Loucy (cell line): ENCODE measurements at regions not wholly inside any gene's neighbourhood (a gene's known extent, or its start where the extent isn't known, plus 50 kb on each side); places are given as distances from the start of the nearest gene placed in this dataset.
"Not testable (repeated sequence)": the region's sequence is repeated elsewhere in the genome, so short reads cannot be mapped to it uniquely, and the experiment has no call there.

ENCODE experiments used
- H2AFZ ChIP-seq: fragments of 200-600 bp; sonication (generic); 2 replicates; pipeline ENCODE4 v1.6.0; 2016; ENCODE audit warnings: antibody characterized with exemption, mild to moderate bottlenecking, low read length, moderate library complexity
- H3F3A ChIP-seq: fragments of 200-600 bp; 2 replicates; pipeline ENCODE4 v1.6.0; 2016; ENCODE audit warnings: antibody characterized with exemption, low read depth, mild to moderate bottlenecking
- H3K27me3 ChIP-seq: fragments of 200-600 bp; sonication (generic); 2 replicates; pipeline ENCODE4 v1.6.1; 2014; ENCODE audit warnings: low read length, mild to moderate bottlenecking; ENCODE audit not compliant: insufficient read depth, poor library complexity, severe bottlenecking
- H3K36me3 ChIP-seq: fragments of 200-600 bp; sonication (generic); 2 replicates; pipeline ENCODE4 v1.6.1; 2016; ENCODE audit warnings: low read length; ENCODE audit not compliant: insufficient read depth
- H3K4me1 ChIP-seq: fragments of 200-600 bp; sonication (generic); 2 replicates; pipeline ENCODE4 v1.5.1; 2014; ENCODE audit warnings: low read length, mild to moderate bottlenecking; ENCODE audit not compliant: insufficient read depth, poor library complexity, severe bottlenecking
- H3K4me2 ChIP-seq: fragments of 200-600 bp; sonication (generic); 2 replicates; pipeline ENCODE4 v1.6.0; 2014; ENCODE audit warnings: antibody characterized with exemption, low read length, low read depth, mild to moderate bottlenecking; ENCODE audit not compliant: poor library complexity, severe bottlenecking
- H3K4me3 ChIP-seq: fragments of 200-600 bp; sonication (generic); 2 replicates; pipeline ENCODE4 v1.5.1; 2014; ENCODE audit warnings: low read length, mild to moderate bottlenecking, mixed read lengths; ENCODE audit not compliant: poor library complexity, severe bottlenecking
- H3K79me2 ChIP-seq: fragments of 200-600 bp; sonication (generic); 2 replicates; pipeline ENCODE4 v1.6.1; 2014; ENCODE audit warnings: low read length; ENCODE audit not compliant: insufficient read depth
- H3K9ac ChIP-seq: fragments of 200-600 bp; sonication (generic); 2 replicates; pipeline ENCODE4 v1.6.0; 2014; ENCODE audit warnings: mild to moderate bottlenecking, low read depth, low read length, moderate library complexity; ENCODE audit not compliant: poor library complexity, severe bottlenecking
- H3K9me2 ChIP-seq: fragments of 200-600 bp; sonication (generic); replicated peaks from 2 replicates; pipeline ENCODE4 v1.6.1; 2016; ENCODE audit warnings: low read depth, low read length, mixed read lengths
- H3K9me3 ChIP-seq: fragments of 200-600 bp; sonication (generic); 2 replicates; pipeline ENCODE4 v1.6.1; 2014; ENCODE audit warnings: mild to moderate bottlenecking, antibody characterized with exemption, low read length, low read depth; ENCODE audit not compliant: insufficient read depth
- H4K20me1 ChIP-seq: fragments of 200-600 bp; sonication (generic); 2 replicates; pipeline ENCODE4 v1.6.0; 2014; ENCODE audit warnings: antibody characterized with exemption, low read length, mild to moderate bottlenecking; ENCODE audit not compliant: insufficient read depth, poor library complexity, severe bottlenecking
- EZH2phosphoT487 ChIP-seq: fragments of 200-600 bp; IDR thresholded peaks from 2 replicates; pipeline ENCODE4 v1.6.1; 2018; ENCODE audit warnings: antibody characterized with exemption, mild to moderate bottlenecking, moderate library complexity, borderline replicate concordance
- TF ChIP-seq, protein P1 (sequence below): fragments of 200-600 bp; sonication (generic); conservative IDR thresholded peaks from 2 replicates; pipeline ENCODE4 v1.5.1; 2014; ENCODE audit warnings: mild to moderate bottlenecking, antibody characterized with exemption, low read length

GRCh38 chr15:35966781-35967180 is 420.8 kb upstream of the DPH6 start:
- no peaks in the 10 kb centered on the region for H3K79me2 ChIP-seq
- H3K4me3 ChIP-seq = no peak overlapping the region
- no peak overlapping the region for H3K9ac ChIP-seq
- H3K36me3 ChIP-seq = no peaks in the 10 kb centered on the region
- no peaks in the 10 kb centered on the region for H4K20me1 ChIP-seq
- no peak overlapping the region for H3K4me2 ChIP-seq
- TF ChIP-seq, protein P1, sequence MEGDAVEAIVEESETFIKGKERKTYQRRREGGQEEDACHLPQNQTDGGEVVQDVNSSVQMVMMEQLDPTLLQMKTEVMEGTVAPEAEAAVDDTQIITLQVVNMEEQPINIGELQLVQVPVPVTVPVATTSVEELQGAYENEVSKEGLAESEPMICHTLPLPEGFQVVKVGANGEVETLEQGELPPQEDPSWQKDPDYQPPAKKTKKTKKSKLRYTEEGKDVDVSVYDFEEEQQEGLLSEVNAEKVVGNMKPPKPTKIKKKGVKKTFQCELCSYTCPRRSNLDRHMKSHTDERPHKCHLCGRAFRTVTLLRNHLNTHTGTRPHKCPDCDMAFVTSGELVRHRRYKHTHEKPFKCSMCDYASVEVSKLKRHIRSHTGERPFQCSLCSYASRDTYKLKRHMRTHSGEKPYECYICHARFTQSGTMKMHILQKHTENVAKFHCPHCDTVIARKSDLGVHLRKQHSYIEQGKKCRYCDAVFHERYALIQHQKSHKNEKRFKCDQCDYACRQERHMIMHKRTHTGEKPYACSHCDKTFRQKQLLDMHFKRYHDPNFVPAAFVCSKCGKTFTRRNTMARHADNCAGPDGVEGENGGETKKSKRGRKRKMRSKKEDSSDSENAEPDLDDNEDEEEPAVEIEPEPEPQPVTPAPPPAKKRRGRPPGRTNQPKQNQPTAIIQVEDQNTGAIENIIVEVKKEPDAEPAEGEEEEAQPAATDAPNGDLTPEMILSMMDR = no peak
- no peak for TF ChIP-seq EZH2phosphoT487
- no peaks in the 10 kb centered on the region for H3K27me3 ChIP-seq
- no peaks in the 10 kb centered on the region for H3K9me3 ChIP-seq
- H2AFZ ChIP-seq = no peak overlapping the region
- H3K9me2 ChIP-seq = no peaks in the 10 kb centered on the region
- H3K4me1 ChIP-seq = no peaks in the 10 kb centered on the region
- no peaks in the 10 kb centered on the region for H3F3A ChIP-seq

GRCh38 chr15:35967968-35968367 is 422.0 kb upstream of the DPH6 start:
- H3F3A ChIP-seq, H3K4me1 ChIP-seq, H3K27me3 ChIP-seq, H3K36me3 ChIP-seq, H3K9ac ChIP-seq, H3K4me2 ChIP-seq, H3K9me2 ChIP-seq, H3K4me3 ChIP-seq, H3K79me2 ChIP-seq, H4K20me1 ChIP-seq, H3K9me3 ChIP-seq, H2AFZ ChIP-seq: not testable (repeated sequence)

DNA sequence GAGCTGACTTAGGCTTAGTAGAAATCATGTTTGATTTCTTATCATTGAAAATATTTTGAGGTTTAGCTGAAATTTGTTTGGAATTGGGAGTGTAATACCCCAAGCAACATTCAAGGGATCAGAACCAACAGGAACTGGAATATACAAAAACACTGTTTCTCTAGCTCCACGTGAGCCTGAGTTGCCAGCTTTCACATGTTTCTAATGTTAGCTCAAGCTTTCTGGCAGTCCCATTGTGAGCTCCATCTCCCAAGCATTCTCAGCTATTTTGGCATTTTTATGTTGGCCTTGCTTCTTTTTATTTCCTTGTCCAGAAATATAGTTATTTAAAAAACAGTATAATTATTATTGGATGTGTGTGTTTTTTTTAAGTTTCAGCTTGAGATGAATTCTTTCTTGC is 427.1 kb upstream of the DPH6 start:
- Histone ChIP-seq H3K9me2 (no peaks in the 10 kb centered on the region), H3K36me3 (no peaks in the 10 kb centered on the region), H3K79me2 (no peaks in the 10 kb centered on the region), H4K20me1 (no peaks in the 10 kb centered on the region), H2AFZ (no peak overlapping the region), H3K9me3 (no peaks in the 10 kb centered on the region), H3K4me3 (no peak overlapping the region), H3K4me2 (no peak overlapping the region), H3K9ac (no peak overlapping the region), H3K27me3 (no peaks in the 10 kb centered on the region), H3F3A (no peaks in the 10 kb centered on the region), H3K4me1 (no peaks in the 10 kb centered on the region)
- TF ChIP-seq EZH2phosphoT487 = no peak
- TF ChIP-seq, protein P1 = no peak

GRCh38 chr15:35974052-35974451 is 428.1 kb upstream of the DPH6 start:
- Histone ChIP-seq H3F3A (no peaks in the 10 kb centered on the region), H2AFZ (no peak overlapping the region), H3K36me3 (no peaks in the 10 kb centered on the region), H3K4me3 (no peak overlapping the region), H3K4me2 (no peak overlapping the region), H3K9ac (no peak overlapping the region), H3K79me2 (no peaks in the 10 kb centered on the region), H3K9me2 (no peaks in the 10 kb centered on the region), H3K9me3 (no peaks in the 10 kb centered on the region), H3K4me1 (no peaks in the 10 kb centered on the region), H4K20me1 (no peaks in the 10 kb centered on the region), H3K27me3 (no peaks in the 10 kb centered on the region)
- TF ChIP-seq EZH2phosphoT487 = no peak
